SK-N-MC (cell line): ENCODE measurements at regions not wholly inside any gene's neighbourhood (a gene's known extent, or its start where the extent isn't known, plus 50 kb on each side); places are given as distances from the start of the nearest gene placed in this dataset.

Experiments
- EZH2 ChIP-seq: fragments of 200-600 bp; sonication (generic); IDR thresholded peaks from one replicate; pipeline ENCODE4 v1.6.1; 2017; ENCODE audit warnings: antibody characterized with exemption
- FOXP2 ChIP-seq: optimal IDR thresholded peaks from 2 replicates; pipeline ENCODE3; 2011; ENCODE audit warnings: mild to moderate bottlenecking, moderate library complexity; ENCODE audit not compliant: insufficient read depth; ENCODE audit errors: extremely low read length, control extremely low read depth

DNA sequence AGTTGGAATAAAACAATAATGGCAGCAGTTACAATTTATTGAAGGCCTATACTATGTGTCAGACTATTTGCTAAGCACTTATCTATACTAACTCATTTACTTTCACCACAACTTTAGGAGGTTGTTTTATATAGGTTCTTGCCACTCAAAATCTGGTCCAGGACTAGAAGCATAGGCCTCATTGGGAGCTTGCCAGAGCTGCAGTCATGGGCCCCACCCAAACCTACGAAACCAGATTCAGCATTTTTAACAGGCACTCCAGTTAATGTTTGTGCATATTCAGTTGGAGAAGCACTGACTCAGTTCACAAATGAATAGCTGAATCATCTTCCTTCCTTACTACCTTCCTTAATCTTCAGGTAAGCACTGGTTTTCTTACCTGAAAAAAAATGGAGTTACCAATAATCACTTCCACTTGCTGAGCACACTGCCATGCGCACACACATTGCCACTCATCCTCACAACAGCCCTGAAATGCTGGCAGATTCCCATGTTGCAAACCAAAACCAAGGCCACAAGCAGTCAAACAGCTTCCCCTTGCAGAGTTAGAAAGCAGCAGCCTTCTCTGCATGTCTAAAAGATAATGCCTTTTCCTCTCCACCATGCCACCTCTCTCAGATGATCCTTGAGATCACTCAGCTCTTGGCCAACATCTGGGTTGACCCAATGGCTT lies 122.4 kb downstream of the SLC16A9 start:
- no peak for TF ChIP-seq EZH2
- no peak for TF ChIP-seq FOXP2
